Kidney glomerular epithelial cell (primary cell): ENCODE measurements at regions not wholly inside any gene's neighbourhood (a gene's known extent, or its start where the extent isn't known, plus 50 kb on each side); places are given as distances from the start of the nearest gene placed in this dataset.

Source experiments
- DNase-seq: peaks from one replicate; lab custom pipeline; 2025; lab: John Stamatoyannopoulos, UW

DNA sequence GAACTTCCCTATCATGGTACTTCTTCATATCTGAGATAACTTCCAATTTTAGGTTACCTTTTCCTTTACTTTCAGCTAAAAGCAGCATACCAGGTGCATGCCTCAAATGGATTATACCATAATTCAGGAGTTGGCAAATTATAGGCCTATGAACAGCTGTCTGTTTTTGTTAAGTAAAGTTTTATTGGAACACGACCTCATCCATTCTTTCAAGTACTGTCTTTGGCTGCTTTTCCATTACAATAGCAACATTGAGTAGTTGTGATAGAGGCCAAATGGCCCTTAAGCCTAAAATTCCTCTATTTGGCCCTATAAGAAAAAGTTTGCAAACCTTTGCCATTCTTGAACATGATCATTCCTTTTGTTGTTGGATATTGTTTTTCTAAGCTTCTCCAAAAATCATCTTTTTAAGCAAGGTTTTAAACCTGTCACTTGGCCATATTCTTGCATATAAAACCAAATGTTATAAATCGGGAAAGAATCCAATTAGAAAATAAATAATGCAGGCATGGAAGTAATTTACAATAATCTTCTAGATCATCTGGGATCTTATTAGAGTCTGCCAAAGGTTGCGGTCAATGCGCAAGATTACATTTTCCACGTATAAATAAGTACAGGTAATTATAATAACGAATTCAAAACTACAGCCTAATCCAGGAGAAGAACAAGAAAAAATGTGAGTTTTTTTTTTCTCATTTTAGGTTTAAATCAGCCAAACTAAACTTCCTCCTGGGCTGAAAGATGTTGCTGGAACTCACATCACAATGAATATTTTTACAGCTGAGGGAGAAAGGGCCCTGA is 226.5 kb upstream of the ANKRD55 start:
- no peak for DNase-seq

DNA sequence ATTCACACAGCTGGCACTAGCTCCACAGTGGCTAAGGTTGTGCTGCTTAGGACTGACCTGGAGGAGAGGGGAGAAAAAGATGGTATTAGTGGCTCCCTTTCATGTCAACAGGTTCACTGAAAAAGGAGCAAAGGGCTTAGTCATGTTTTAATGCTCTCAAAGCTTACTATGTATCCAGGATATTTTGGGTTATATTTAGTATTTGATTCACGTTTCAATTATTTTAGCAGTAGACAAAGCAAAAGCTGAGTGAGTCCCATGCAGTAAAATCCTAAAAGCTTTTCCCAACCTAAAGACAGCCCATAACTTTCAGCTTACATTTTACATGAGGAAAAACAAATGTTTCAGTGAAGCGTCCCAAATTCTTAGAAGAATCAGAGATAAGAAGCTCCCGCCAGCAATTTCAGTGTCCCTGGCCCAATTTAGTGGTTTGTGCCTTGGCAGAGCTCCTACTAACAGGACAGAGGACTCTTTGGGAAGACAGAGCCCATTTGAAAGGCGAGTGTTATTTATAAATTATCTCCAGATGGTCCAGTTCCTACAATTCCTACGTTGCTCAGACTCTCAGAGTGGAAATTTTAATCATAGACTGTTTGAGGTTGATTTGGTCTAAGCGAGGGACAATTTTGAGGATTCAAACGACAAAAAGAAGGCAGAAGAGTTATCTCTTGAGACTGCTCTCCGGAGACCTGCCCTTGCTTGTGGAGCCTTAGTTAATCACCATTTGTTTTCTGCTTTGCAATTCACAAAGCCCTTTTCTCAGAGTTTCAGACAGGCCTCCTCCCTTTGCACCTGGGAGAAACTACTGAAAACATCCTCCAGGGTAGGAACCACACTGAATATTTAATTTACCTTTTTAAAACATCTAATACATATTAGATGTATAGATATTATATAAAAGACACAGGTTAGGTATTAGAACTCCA is 225.0 kb upstream of the ANKRD55 start:
- no peak for DNase-seq

DNA sequence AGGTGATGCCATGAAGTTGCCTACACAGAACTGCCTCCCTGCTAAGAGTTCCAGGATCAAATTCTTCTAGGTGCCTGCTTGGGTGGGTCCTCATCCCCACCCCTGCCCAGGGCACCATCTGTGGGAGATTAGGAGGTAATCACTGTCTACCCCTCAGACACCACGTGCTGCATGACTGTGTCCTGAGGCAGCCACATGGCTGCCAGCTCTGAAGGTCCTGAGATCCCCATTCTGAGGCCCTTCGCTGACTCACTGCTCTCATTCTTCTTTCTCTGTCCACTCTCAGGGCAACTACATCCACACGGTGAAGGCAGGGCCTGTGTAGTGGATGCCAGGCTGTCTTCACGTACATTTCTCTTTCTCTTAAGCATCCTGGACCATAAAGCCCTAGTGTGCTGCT is 222.9 kb upstream of the ANKRD55 start:
- DNase-seq: no peak

DNA sequence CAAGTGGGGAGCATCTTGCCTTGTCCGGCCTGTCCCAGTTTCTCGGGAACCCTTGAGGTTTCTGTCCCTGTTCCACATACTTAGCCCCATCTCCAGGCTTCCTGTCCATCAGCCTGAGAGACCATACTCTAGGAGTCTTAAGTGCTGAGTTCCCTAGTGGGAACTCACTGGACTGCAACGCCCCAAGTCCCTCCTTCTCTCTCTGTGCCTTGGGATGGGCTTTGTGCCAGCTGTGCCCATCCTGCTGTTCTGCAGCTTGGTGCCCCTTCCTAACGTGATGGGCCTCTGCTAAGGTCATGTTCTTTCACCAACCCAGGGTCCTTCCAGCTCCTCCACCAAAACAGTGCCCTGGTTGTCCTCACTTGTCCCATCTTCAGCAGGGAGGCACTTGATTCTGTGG is 222.3 kb upstream of the ANKRD55 start:
- DNase-seq: no peak

GRCh38 chr5:56454219-56454862 is 221.2 kb upstream of the ANKRD55 start:
- no peak for DNase-seq

DNA sequence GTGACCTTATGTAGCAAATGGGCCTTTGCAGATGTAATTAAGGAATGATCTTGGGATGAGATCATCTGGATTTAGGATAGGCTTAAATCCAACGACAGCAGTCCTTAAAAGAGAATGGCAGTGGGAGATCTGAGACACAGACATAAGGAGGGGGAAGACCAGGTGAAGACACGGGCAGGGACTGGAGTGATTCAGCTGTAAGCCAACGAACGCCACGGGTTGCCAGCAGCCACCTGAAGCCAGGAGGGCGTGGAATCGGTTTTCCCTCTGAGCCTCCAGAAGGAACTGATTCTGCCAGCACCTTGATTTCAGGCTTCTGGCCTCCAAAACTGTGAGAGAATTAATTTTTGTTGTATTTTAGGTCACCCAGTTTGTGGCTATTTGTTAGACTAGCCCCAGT is 218.6 kb upstream of the ANKRD55 start:
- DNase-seq: no peak

- no peak for DNase-seq
These were observed 217.6 kb upstream of the ANKRD55 start for GRCh38 chr5:56450766-56451165.

- DNase-seq: no peak
These were observed 216.0 kb upstream of the ANKRD55 start for GRCh38 chr5:56449071-56449640.

DNA sequence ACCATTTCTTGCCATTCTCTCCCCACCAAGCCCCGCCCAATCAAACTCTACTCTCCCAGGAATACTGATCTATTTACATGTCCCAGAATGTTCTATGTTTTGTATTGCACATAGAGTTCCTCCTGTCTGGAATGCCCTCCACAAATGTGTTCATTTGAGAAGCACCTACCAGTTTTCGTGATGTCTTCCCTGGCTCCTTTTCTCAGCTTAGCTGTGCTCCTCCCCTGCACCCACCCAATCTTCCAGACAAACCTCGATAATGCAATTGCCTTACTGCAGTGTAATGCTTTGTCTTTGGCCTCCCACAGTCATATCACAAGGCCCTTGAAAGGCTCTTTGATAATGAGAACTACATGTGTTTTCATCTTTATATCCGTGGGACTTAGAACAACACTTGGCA is 214.5 kb upstream of the ANKRD55 start:
- no peak for DNase-seq

- no peak for DNase-seq
These were observed 214.1 kb upstream of the ANKRD55 start for GRCh38 chr5:56447232-56447631.

DNA sequence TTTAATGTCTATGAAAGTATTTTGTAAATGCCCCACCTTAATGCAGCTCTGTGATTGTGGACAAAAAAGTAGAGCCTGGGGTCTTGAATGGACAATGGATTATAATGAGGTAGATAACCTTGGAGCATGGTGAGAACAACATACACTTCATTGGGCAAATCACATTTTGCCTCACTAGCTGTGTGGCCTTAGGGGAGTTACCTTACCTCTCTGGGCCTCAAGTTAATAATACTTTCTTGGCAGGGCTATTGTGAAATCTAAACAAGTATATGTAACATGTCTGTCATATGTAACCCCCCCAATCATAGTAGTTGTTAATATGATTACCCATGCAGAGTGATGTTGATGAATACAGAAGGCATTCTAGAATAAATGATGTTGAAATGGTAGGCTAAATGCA is 213.6 kb upstream of the ANKRD55 start:
- no peak for DNase-seq

DNA sequence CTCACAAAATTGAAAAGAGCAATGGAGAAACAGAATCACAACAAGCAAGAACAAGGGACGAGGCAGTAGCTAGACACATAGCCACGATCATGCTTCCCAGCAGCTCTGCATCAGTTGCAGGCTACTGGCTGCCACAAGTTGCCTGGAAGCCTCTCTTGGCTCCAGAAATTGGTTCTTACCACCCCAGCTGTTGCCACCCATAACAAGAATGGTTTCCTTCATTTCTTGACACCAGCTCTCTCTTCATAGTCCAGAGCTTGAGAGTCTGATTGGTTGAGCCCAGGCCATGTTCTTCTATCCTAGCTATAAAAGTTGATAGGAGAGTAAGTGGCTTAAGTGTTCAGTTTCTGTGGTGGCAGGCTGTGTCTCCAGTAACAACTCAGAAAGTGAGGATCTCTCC is 210.7 kb upstream of the ANKRD55 start:
- DNase-seq: no peak

- DNase-seq: peak; percentile 52
These were observed 208.0 kb upstream of the ANKRD55 start for GRCh38 chr5:56440871-56441740.

DNA sequence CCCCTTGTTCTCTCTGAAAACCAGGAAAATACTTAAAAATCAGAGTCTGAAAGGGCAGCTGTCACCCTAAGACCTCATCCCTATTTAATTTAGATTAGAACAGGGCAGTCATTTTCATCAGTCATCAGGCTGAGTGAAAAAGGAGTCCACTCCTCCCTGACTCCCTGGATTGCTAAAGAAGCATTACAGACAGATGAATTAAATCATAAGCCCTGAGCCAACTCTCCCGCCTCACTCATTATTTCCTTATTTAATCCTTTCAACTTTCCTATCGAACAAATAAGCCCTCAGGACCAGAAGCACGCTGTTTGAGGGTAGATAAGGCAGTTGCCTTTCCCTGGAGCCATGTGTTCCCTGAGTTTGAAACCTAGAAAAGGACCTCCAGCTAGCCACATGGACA is 201.9 kb upstream of the ANKRD55 start:
- DNase-seq: no peak

GRCh38 chr5:56433039-56433617 is 200.0 kb upstream of the ANKRD55 start:
- DNase-seq: no peak

DNA sequence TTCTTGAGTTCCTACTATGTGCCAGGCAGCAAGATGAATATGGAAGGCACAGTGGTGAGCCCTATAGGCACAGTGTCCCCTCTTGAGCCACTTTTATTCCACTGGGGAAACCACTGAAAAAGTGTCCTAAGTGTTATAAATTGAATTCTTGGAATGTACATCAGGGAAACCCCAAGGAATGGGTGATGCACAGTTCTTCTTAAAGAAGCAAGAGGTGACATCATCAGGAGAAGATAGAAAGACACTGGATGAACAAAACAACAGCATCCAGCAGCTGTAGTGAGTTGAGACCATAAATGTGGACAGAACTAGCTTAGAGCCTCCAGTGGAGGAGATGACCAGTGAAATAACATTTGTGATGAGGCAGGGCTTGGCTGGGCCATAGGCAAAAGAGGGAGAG is 199.2 kb upstream of the ANKRD55 start:
- DNase-seq: no peak

DNA sequence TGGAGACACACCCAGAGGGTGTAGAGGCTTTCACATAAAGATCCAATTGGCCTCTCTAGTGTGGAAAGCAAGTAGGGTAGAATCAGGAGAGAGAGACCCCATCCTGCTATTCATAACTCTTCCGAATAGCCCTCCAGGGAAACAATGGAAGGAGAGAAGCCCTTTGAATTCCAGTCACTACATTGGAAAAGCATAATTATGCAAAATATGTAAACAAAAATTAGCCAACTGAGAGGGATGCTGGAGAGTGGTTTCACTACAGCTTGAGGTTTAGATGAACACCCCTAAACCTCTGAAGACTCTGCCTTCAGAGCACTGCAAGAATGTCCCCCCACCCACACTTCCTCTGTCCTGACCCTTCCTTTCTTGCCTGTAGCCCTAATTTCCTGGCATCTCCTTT is 197.3 kb upstream of the ANKRD55 start:
- DNase-seq: no peak

- DNase-seq: no peak
These were observed 196.0 kb upstream of the ANKRD55 start for GRCh38 chr5:56429110-56429561.

GRCh38 chr5:56426693-56427092 is 193.6 kb upstream of the ANKRD55 start:
- DNase-seq: no peak

DNA sequence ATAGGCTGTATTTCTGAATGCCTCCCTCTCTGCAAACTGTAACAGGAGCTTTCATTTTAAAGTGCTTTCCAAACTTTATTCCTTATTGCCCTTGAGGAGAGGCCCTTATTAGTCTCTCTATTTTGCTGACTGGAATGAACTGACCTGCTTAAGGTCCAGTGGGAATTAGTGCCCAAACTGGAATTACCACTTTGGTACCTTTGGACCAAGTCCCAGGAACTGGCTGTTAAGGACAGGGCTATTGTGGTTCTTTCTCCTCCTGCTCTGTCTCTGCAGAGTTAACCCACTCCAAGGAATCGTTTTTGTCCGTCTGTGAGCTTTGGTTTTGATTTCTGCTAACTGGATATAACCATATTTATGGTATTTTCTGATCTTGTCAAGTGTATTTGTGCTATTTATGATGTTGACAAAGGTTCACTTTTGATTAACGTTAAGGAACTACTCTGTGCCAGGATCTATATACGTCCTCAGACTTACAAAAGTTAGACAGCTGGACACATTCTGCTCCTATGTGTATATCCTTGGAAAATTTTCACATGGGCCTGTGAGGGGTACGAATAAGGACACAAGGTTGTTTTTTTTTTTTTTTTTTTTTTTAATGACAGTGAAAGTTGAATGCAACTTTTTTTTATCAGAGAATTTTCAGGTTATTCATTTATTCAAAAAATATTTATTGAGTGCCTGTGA is 189.1 kb upstream of the ANKRD55 start:
- DNase-seq: no peak
